Pancreas (tissue), 10 donors: ENCODE measurements at regions not wholly inside any gene's neighbourhood (a gene's known extent, or its start where the extent isn't known, plus 50 kb on each side); places are given as distances from the start of the nearest gene placed in this dataset.
"Not testable (repeated sequence)": the region's sequence is repeated elsewhere in the genome, so short reads cannot be mapped to it uniquely, and the experiment has no call there.

Experiments used
- ATAC-seq, 4 donors: fragments of 200-7000 bp; cut with Tn5 transposase; one replicate each; pipeline versions ENCODE4 v1.8.0 to v1.9.1; 2020; ENCODE audit warnings: mild to moderate bottlenecking in 4 of 4, moderate library complexity in 4 of 4
- DNase-seq, 6 donors: peaks; one replicate each; pipeline ENCODE4 v3.0.0-alpha.2; 2020
- FAIRE-seq: peaks from 2 replicates; lab custom pipeline; 2012; peaks lifted over from hg19 to GRCh38; lab: Jason Lieb, UNC
- H3K27ac ChIP-seq, 4 donors: fragments of 200-600 bp; sonication (generic); 1 replicate in 3 of 4; 2 replicates in 1 of 4; pipeline versions ENCODE4 v1.5.0 to v1.8.0; 2020
- H3K27me3 ChIP-seq, 4 donors: fragments of 200-600 bp; one replicate each; pipeline ENCODE4 v1.8.0; 2021
- H3K36me3 ChIP-seq, 3 donors: fragments of 200-600 bp; sonication (generic) in 1 of 3; one replicate each; pipeline versions ENCODE4 v1.5.0 to v1.8.0; 2020 to 2021
- H3K4me1 ChIP-seq, 3 donors: fragments of 200-600 bp; one replicate each; pipeline ENCODE4 v1.8.0; 2021
- H3K4me3 ChIP-seq, 4 donors: fragments of 200-600 bp; sonication (generic) in 2 of 4; one replicate each; pipeline versions ENCODE4 v1.5.0 to v1.8.0; 2020 to 2021
- H3K9me3 ChIP-seq, 4 donors: fragments of 200-600 bp; one replicate each; pipeline ENCODE4 v1.8.0; 2021
- WGBS, 2 donors: extraction: QIAGEN DNeasy Blood & Tissue Kit; methylation state at CpG; one replicate each; pipeline ENCODE4 v1.1.7; 2013; 5-methylcytosine and 5-hydroxymethylcytosine counted together
- intact Hi-C, 3 donors: fragments of 100-400 bp; cut with DNase I; formaldehyde crosslinking; loops; one replicate each; pipeline versions ENCODE4 v1.11.1 to v1.14.2; 2022
- TF ChIP-seq, protein P1 (sequence below), 4 donors: fragments of 200-600 bp; sonication (generic) in 3 of 4; IDR thresholded peaks; one replicate each; pipeline versions ENCODE4 v1.5.0 to v1.8.0; 2021; ENCODE audit warnings: antibody characterized with exemption in 4 of 4
- donor health status: healthy with polysubstance abuse.
- donor health status: DM: no; HTN: no; CAD: no; lungs with moderate emphysema.
- donor health status: DM: no; HTN: no; CAD: no.
- donor health status: control.
- donor health status: control.
- donor health status: Bipolar disorder and iron deficiency.
- donor health status: DM: yes; HTN: yes; CAD: no.
- donor health status: DM: no; HTN: no; CAD: no.
- donor health status: DM: no; HTN: no; CAD: no.
- donor health status: DM: yes; HTN: yes; CAD: no.

DNA sequence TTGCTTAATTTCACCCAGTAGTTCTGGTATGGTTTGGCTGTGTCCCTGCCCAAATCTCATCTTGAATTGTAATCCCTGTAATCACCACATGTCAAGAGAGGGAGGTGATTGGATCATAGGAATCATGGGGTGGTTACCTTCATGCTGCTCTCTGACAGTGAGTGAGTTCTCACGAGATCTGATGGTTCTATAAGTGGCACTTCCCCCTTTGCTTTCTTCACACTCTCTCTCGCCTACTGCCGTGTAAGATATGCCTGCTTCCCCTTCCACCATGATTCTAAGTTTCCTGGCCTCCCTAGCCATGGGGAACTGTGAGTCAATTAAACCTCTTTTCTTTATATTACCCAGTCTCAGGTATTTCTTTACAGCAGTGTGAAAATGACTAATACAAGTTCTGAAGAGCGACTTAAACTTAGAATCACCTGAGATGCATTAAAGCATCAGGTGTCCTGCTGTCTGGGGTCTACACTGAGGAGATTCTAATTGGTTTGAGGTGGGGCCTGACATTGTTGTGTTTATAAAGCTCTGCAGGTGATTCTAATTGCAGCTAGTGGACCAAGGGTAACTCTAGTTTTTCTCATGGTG, 82.1 kb upstream of the DTNBP1 start:
- intact Hi-C loops: no loop called here
- H3K4me1 ChIP-seq: peaks cover 0 to 10% (median 6%) of the 10 kb centered on the region in 3 donors
- H3K36me3 ChIP-seq: no peaks in the 10 kb centered on the region
- H3K27me3 ChIP-seq: no peaks in the 10 kb centered on the region
- 89 to 92% methylated on average over 4 of the region's 4 CpGs for WGBS, 2 donors
- no peaks in the 10 kb centered on the region for H3K9me3 ChIP-seq
- TF ChIP-seq, protein P1, sequence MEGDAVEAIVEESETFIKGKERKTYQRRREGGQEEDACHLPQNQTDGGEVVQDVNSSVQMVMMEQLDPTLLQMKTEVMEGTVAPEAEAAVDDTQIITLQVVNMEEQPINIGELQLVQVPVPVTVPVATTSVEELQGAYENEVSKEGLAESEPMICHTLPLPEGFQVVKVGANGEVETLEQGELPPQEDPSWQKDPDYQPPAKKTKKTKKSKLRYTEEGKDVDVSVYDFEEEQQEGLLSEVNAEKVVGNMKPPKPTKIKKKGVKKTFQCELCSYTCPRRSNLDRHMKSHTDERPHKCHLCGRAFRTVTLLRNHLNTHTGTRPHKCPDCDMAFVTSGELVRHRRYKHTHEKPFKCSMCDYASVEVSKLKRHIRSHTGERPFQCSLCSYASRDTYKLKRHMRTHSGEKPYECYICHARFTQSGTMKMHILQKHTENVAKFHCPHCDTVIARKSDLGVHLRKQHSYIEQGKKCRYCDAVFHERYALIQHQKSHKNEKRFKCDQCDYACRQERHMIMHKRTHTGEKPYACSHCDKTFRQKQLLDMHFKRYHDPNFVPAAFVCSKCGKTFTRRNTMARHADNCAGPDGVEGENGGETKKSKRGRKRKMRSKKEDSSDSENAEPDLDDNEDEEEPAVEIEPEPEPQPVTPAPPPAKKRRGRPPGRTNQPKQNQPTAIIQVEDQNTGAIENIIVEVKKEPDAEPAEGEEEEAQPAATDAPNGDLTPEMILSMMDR (IDR thresholded peaks at IDR 0.05): no peak
- no peak overlapping the region for H3K27ac ChIP-seq
- ATAC-seq (no peak), FAIRE-seq (no peak), DNase-seq (no peak)
- no peak overlapping the region for H3K4me3 ChIP-seq

DNA sequence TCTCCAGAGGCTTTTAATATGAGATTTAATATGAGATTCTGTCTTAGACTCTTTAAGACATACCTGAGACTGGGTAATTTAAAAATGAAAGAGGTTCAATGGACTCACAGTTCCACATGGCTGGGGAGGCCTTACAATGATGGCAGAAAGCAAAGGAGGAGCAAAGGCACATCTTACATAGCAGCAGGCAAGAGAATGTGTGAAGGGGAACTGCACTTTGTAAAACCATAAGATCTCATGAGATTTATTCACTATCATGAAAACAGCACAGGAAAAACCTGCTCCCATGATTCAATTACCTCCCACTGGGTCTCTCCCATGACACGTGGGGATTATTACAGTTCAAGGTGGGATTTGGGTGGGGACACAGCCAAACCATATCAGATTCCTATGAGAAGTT, 79.2 kb upstream of the DTNBP1 start:
- FAIRE-seq, ATAC-seq, H3K27me3 ChIP-seq, H3K4me3 ChIP-seq, H3K36me3 ChIP-seq, H3K9me3 ChIP-seq, DNase-seq, H3K27ac ChIP-seq, intact Hi-C loops, H3K4me1 ChIP-seq: not testable (repeated sequence)
- WGBS, 2 donors: 61 to 67% methylated on average over 1 of the region's 1 CpG

GRCh38 chr6:15741405-15741804, 78.6 kb upstream of the DTNBP1 start:
- no peaks in the 10 kb centered on the region for H3K27me3 ChIP-seq
- H3K4me3 ChIP-seq: no peak overlapping the region
- no peaks in the 10 kb centered on the region for H3K9me3 ChIP-seq
- H3K4me1 ChIP-seq: peaks cover 1 to 4% (median 1%) of the 10 kb centered on the region in 3 donors
- H3K27ac ChIP-seq: no peak overlapping the region
- TF ChIP-seq, protein P1 (IDR thresholded peaks at IDR 0.05): no peak
- H3K36me3 ChIP-seq: no peaks in the 10 kb centered on the region
- no peak for FAIRE-seq
- no peak for DNase-seq
- intact Hi-C loops: no loop called here
- no peak for ATAC-seq

DNA sequence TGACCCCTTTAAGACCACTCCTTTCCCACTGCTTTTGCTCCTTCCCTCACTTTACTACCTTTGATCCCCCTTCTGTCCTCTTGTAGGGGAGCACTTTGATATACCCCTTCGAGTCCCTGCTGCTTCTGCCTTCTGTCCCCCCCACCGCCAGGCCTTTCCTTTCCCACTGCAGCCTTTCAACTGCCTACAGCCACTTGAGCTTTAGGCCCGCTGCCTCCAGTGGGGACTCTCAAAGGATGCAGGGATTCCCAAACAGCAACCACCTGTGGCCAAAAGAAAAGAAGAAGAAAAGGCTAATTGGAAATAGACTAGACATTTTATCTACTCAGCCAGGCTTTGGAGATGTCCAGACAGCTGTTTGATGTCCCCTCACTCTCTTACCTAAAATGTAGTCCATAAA, 77.0 kb upstream of the DTNBP1 start:
- ATAC-seq (no peak), DNase-seq (no peak), FAIRE-seq (no peak)
- H3K4me3 ChIP-seq: no peak overlapping the region
- 86 to 91% methylated on average over 3 of the region's 3 CpGs for WGBS, 2 donors
- TF ChIP-seq, protein P1 (IDR thresholded peaks at IDR 0.05): no peak
- no peaks in the 10 kb centered on the region for H3K27me3 ChIP-seq
- H3K9me3 ChIP-seq: no peaks in the 10 kb centered on the region
- peaks cover 10 to 14% (median 12%) of the 10 kb centered on the region in 3 donors for H3K4me1 ChIP-seq
- H3K36me3 ChIP-seq: no peaks in the 10 kb centered on the region
- intact Hi-C loops: no loop called here
- no peak overlapping the region for H3K27ac ChIP-seq

DNA sequence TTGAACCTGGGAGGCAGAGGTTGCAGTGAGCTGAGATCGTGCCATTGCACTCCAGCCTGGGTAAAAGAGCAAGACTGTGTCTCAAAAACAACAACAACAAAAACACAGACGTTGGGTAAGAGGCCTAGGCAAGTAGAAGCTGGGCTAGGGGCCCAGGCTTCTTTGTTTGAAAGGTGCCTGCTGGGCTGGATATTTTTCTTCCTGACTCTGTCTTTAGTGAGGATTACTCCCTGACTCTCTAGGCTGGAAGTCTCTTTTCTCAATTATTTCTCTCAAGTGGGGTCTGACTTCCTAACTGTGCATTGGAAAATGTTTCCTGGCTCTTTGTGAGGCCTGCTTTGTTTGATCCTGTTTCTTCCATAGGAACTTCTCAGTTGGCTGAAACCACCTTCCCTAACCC, 76.5 kb upstream of the DTNBP1 start:
- H3K36me3 ChIP-seq: no peaks in the 10 kb centered on the region
- no peak overlapping the region for H3K4me3 ChIP-seq
- no peak overlapping the region for H3K27ac ChIP-seq
- intact Hi-C loops: no loop called here
- H3K27me3 ChIP-seq: no peaks in the 10 kb centered on the region
- TF ChIP-seq, protein P1 (IDR thresholded peaks at IDR 0.05): no peak
- FAIRE-seq (no peak), ATAC-seq (no peak), DNase-seq (no peak)
- no peaks in the 10 kb centered on the region for H3K9me3 ChIP-seq
- 70 to 72% methylated on average over 2 of the region's 2 CpGs for WGBS, 2 donors
- H3K4me1 ChIP-seq: peaks cover 10 to 14% (median 12%) of the 10 kb centered on the region in 3 donors

GRCh38 chr6:15738195-15738594, 75.4 kb upstream of the DTNBP1 start:
- H3K27me3 ChIP-seq, H3K9me3 ChIP-seq, H3K27ac ChIP-seq, H3K36me3 ChIP-seq, H3K4me3 ChIP-seq, ATAC-seq, DNase-seq, FAIRE-seq, intact Hi-C loops: not testable (repeated sequence)
- H3K4me1 ChIP-seq: peaks cover 10 to 14% (median 12%) of the 10 kb centered on the region in 3 donors
- WGBS, 2 donors: 87% methylated on average over 8 of the region's 8 CpGs
